Keratinocyte (primary cell): ENCODE measurements at regions not wholly inside any gene's neighbourhood (a gene's known extent, or its start where the extent isn't known, plus 50 kb on each side); places are given as distances from the start of the nearest gene placed in this dataset.

Experiments
- EZH2 ChIP-seq: IDR thresholded peaks from one replicate; pipeline ENCODE4 v1.6.1; 2012; ENCODE audit warnings: inconsistent platforms, mild to moderate bottlenecking, low read length, moderate library complexity
- TF ChIP-seq, protein P1 (sequence below), 3 experiments: IDR thresholded peaks in 1 of 3; conservative IDR thresholded peaks in 1 of 3; optimal IDR thresholded peaks in 1 of 3; 2 replicates in 2 of 3; 3 replicates in 1 of 3; pipeline versions ENCODE3 to v1.5.1; 2011; ENCODE audit warnings: low read length in 3 of 3, mild to moderate bottlenecking in 3 of 3, moderate library complexity in 2 of 3, control low read depth in 1 of 3, inconsistent platforms in 1 of 3; ENCODE audit not compliant: insufficient read depth in 2 of 3; ENCODE audit errors: extremely low read depth in 1 of 3

DNA sequence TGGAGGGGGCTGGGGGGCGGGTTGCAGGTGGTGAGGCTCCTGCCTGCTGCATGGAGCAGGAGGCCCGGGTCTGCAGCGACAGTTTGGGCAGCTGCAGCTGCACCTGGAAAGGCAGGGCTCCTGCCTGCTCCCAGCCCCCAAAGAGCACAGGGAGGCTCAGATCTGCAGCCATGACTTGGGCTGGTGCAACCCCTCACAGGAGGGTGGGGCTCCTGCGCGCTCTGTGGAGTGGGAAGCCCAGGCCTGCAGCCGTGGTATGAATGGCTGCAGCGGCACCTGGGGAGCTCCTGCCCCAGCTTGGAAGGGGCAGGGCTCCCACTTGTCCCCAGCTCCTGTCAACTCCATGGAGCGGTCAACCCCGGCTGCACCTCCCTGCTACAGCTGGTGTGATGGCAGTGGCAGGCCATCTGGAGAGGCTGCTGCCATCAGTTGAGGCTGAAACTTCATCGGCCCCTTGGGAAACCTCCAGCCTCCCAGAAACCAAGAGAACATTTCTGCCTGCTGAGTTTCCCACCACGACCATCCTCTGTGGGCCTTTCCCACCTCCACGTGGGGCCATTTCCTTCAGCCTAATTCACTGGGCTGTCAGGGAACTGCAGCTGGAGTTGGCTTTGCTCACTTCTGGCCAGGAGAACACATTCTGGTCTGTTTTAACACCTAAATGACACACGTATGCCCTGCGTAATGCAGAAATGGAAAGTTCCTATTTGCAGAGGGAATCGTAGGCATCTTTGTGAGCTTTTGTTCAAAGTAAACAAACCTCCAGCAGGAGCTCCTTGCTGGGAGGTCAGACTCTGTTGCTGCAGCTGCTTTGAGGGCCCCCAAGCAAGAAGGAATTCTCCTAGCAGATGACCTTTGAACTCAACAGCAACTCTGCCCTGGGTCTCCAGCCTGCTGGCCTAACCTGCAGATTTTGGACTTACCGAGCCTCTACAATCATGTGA lies 429.0 kb downstream of the PREX1 start:
- TF ChIP-seq, protein P1, sequence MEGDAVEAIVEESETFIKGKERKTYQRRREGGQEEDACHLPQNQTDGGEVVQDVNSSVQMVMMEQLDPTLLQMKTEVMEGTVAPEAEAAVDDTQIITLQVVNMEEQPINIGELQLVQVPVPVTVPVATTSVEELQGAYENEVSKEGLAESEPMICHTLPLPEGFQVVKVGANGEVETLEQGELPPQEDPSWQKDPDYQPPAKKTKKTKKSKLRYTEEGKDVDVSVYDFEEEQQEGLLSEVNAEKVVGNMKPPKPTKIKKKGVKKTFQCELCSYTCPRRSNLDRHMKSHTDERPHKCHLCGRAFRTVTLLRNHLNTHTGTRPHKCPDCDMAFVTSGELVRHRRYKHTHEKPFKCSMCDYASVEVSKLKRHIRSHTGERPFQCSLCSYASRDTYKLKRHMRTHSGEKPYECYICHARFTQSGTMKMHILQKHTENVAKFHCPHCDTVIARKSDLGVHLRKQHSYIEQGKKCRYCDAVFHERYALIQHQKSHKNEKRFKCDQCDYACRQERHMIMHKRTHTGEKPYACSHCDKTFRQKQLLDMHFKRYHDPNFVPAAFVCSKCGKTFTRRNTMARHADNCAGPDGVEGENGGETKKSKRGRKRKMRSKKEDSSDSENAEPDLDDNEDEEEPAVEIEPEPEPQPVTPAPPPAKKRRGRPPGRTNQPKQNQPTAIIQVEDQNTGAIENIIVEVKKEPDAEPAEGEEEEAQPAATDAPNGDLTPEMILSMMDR (optimal IDR thresholded peaks at IDR 0.05 in 1 of 3, IDR thresholded peaks at IDR 0.05 in 1 of 3, conservative IDR thresholded peaks at IDR 0.05 in 1 of 3; ENCODE audit: extremely low read depth in 1 of 3, insufficient read depth in 2 of 3, low read length in 3 of 3), result no peak
- TF ChIP-seq EZH2, result no peak
